ENCODE measurements at regions not wholly inside any gene's neighbourhood (a gene's known extent, or its start where the extent isn't known, plus 50 kb on each side); places are given as distances from the start of the nearest gene placed in this dataset.

DNA sequence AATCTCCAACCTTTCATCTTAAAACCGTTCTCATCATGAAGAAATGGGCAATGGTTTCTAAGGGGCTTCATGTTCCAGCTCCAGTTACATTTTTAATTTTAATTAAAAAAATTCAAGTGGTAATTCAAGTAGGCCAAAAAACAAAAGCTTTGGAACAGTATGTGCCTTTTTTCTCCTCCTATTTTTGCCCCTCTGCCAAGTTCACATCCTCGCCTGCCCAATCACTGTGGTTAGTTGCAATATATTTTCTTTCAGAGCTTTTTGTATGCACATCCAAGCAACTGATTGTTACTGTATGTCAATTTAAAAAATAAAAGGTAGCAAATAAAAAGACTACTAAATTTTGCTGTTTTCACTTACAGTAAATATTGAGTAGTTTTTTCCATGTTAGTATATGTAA, 99.8 kb upstream of the B3GAT2 start:
- Histone ChIP-seq H2AFZ (ENCODE audit: insufficient read depth, low read depth, low read length, poor library complexity, severe bottlenecking) (no peak overlapping the region), H3K27me3 (ENCODE audit: control insufficient read depth in 2 of 2, insufficient read depth in 2 of 2, low read length in 2 of 2) (no peaks in the 10 kb centered on the region), H3K4me3 (replicated peaks in 1 of 3; ENCODE audit: low read depth in 2 of 3, low read length in 3 of 3) (no peak overlapping the region), H3K79me2 (ENCODE audit: insufficient read depth, low read length) (no peaks in the 10 kb centered on the region), H3K9ac (ENCODE audit: insufficient read depth, low read length, poor library complexity, severe bottlenecking) (no peak overlapping the region), H3K9me3 (replicated peaks in 1 of 2; ENCODE audit: control insufficient read depth in 1 of 2, insufficient read depth in 1 of 2, low read length in 2 of 2) (no peaks in the 10 kb centered on the region), H3K4me1 (ENCODE audit: control insufficient read depth in 1 of 2, insufficient read depth in 2 of 2, low read length in 2 of 2) (no peaks in the 10 kb centered on the region), H4K20me1 (ENCODE audit: insufficient read depth, low read length) (no peaks in the 10 kb centered on the region), H3K27ac (ENCODE audit: low read depth in 1 of 2, low read length in 2 of 2) (no peak overlapping the region), H3K36me3 (replicated peaks in 1 of 2; ENCODE audit: control insufficient read depth in 1 of 2, insufficient read depth in 2 of 2, low read length in 2 of 2) (no peaks in the 10 kb centered on the region), H3K4me2 (replicated peaks; ENCODE audit: extremely low read depth, low read length, poor library complexity, severe bottlenecking) (no peak overlapping the region)
- H3K27ac Mint-ChIP-seq, result no peak overlapping the region
- peaks cover 0 to 1% (median 0%) of the 10 kb centered on the region in 3 donors for H3K27me3 Mint-ChIP-seq (ENCODE audit: low read depth in 3 of 3)
- no peaks in the 10 kb centered on the region for H3K9me3 Mint-ChIP-seq
- no CpG with 5 or more reads among the region's 2 CpGs for WGBS (ENCODE audit: insufficient coverage)
- TF ChIP-seq CTCF (IDR thresholded peaks at IDR 0.05), result no peak
- H3K36me3 Mint-ChIP-seq, result no peaks in the 10 kb centered on the region
- intact Hi-C loops (cut with micrococcal nuclease), result no loop called here
- DNase-seq, result no peak
- no peaks in the 10 kb centered on the region for H3K4me1 Mint-ChIP-seq
- no peak overlapping the region for H3K4me3 Mint-ChIP-seq

DNA sequence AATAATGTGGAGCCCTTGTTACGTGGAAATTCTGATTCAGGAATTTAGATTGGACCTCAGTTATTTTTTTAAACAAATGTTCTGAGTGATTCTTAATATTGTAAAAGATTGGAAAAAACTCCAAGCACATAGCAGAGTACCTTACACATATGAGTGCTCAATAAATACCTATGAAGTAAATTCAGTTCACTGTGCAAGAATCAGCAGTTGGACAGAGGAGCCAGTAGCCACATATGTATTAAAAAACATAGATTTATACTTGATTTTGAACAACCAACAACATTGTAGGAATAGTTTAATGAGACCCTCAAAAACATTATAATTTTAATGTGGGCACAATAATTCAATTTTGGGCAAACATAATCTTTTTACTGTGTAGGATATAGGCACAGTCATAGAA, 109.3 kb upstream of the B3GAT2 start:
- no peak for TF ChIP-seq CTCF (IDR thresholded peaks at IDR 0.05)
- H3K4me1 Mint-ChIP-seq, result peaks cover 8% of the 10 kb centered on the region
- Histone ChIP-seq H3K79me2 (ENCODE audit: insufficient read depth, low read length) (no peaks in the 10 kb centered on the region), H3K4me1 (ENCODE audit: control insufficient read depth in 1 of 2, insufficient read depth in 2 of 2, low read length in 2 of 2) (no peaks in the 10 kb centered on the region), H3K27ac (ENCODE audit: low read depth in 1 of 2, low read length in 2 of 2) (no peak overlapping the region), H3K4me3 (replicated peaks in 1 of 3; ENCODE audit: low read depth in 2 of 3, low read length in 3 of 3) (no peak overlapping the region), H3K9ac (ENCODE audit: insufficient read depth, low read length, poor library complexity, severe bottlenecking) (no peak overlapping the region), H3K27me3 (ENCODE audit: control insufficient read depth in 2 of 2, insufficient read depth in 2 of 2, low read length in 2 of 2) (no peaks in the 10 kb centered on the region), H3K9me3 (replicated peaks in 1 of 2; ENCODE audit: control insufficient read depth in 1 of 2, insufficient read depth in 1 of 2, low read length in 2 of 2) (peaks cover 0 to 9% of the 10 kb centered on the region in 2 donors), H4K20me1 (ENCODE audit: insufficient read depth, low read length) (no peaks in the 10 kb centered on the region), H3K36me3 (replicated peaks in 1 of 2; ENCODE audit: control insufficient read depth in 1 of 2, insufficient read depth in 2 of 2, low read length in 2 of 2) (no peaks in the 10 kb centered on the region), H3K4me2 (replicated peaks; ENCODE audit: extremely low read depth, low read length, poor library complexity, severe bottlenecking) (no peak overlapping the region), H2AFZ (ENCODE audit: insufficient read depth, low read depth, low read length, poor library complexity, severe bottlenecking) (no peak overlapping the region)
- H3K27ac Mint-ChIP-seq, result no peak overlapping the region
- intact Hi-C loops (cut with micrococcal nuclease), result no loop called here
- no peaks in the 10 kb centered on the region for H3K36me3 Mint-ChIP-seq
- peaks cover 8 to 20% (median 18%) of the 10 kb centered on the region in 7 donors for H3K9me3 Mint-ChIP-seq
- WGBS (ENCODE audit: insufficient coverage), result no CpG with 5 or more reads among the region's 1 CpG
- H3K4me3 Mint-ChIP-seq, result no peak overlapping the region
- peaks cover 0 to 1% (median 0%) of the 10 kb centered on the region in 3 donors for H3K27me3 Mint-ChIP-seq (ENCODE audit: low read depth in 3 of 3)
- no peak for DNase-seq
